ENCODE measurements at regions not wholly inside any gene's neighbourhood (a gene's known extent, or its start where the extent isn't known, plus 50 kb on each side); places are given as distances from the start of the nearest gene placed in this dataset.
A peak's percentile ranks its signal among the peaks of the same experiment; 100 is the strongest.

DNA sequence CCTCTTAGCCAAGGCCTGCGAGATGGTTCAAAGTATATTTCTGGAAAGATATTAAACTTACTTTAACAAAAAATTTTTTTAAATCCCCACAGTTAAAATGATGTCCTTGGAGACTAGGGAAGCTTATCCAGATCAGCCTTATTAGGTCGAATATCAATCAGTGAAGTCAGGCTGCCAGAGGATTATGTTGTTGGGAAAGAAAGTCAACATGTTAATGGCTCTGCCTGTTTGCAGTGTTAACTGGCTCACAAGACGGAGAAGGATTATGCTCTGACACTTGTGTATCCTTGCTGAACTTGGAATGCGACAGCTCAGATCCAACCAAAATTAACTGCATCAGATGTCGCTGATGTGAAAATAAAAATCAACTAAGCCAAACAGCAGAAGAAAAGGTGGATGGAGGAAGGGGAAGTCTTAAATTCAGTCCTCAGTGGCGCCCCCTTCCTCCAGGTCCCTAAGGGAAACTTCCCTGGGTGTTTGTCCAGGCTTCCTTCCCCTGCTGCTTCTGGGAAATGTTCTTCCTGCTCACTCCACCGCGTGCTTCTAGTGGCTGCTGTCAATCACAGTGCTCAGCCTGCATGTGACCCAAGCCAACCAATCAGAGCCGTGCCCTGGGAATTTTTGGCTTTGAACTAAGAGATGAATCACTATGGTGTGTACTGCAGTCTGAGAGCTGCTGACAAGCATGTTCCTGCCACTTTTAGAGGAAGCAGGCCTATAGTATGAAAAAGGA is 690.4 kb upstream of the NRP1 start:
- no peak overlapping the region for H4K91ac ChIP-seq (replicated peaks; ENCODE audit: insufficient read length, low read length)
- no peak overlapping the region for H4K5ac ChIP-seq (ENCODE audit: insufficient read length, low read depth, low read length)
- H3K23me2 ChIP-seq (ENCODE audit: low read depth, low read length): no peaks in the 10 kb centered on the region
- H3K23ac ChIP-seq (ENCODE audit: insufficient read length): no peak overlapping the region
- no peak overlapping the region for H3K4ac ChIP-seq (replicated peaks; ENCODE audit: insufficient read length, low read depth, low read length)
- no peaks in the 10 kb centered on the region for H4K20me1 ChIP-seq (replicated peaks in 1 of 2; ENCODE audit: control insufficient read depth in 1 of 2, insufficient read depth in 2 of 2, low read length in 2 of 2)
- no peak overlapping the region for H3K4me2 ChIP-seq (ENCODE audit: insufficient read depth in 1 of 2, low read depth in 2 of 2, low read length in 2 of 2)
- H2BK20ac ChIP-seq (ENCODE audit: low read length): no peak overlapping the region
- H4K8ac ChIP-seq (ENCODE audit: extremely low read depth, insufficient read depth, low read length): no peak overlapping the region
- no peak overlapping the region for H2AFZ ChIP-seq (ENCODE audit: low read length)
- H2BK15ac ChIP-seq (ENCODE audit: low read length): 0 out of 2 replicates have a peak overlapping the region, but pooled peaks have one; percentile 19
- H3K27ac ChIP-seq (ENCODE audit: low read depth, low read length): no peak overlapping the region
- H2BK12ac ChIP-seq (ENCODE audit: low read depth, low read length): no peak overlapping the region
- no peak overlapping the region for H2AK5ac ChIP-seq (ENCODE audit: low read depth, low read length)
- no peaks in the 10 kb centered on the region for H3K79me1 ChIP-seq (ENCODE audit: low read depth, low read length)
- no peak overlapping the region for H3K14ac ChIP-seq (ENCODE audit: insufficient read length)
- H3K79me2 ChIP-seq (ENCODE audit: control insufficient read depth in 1 of 2, insufficient read depth in 2 of 2, low read length in 2 of 2): no peaks in the 10 kb centered on the region
- no peak overlapping the region for H3K56ac ChIP-seq (replicated peaks; ENCODE audit: insufficient read length, low read depth, low read length)
- H2BK120ac ChIP-seq (replicated peaks; ENCODE audit: low read depth, low read length): no peak overlapping the region
- DNase-seq (ENCODE audit: low read depth in 1 of 2, low spot score in 2 of 2) (peak in 1 of 2 experiments; percentile 62), FAIRE-seq (peak; percentile 24)
- no peak overlapping the region for H3K9ac ChIP-seq (replicated peaks in 1 of 4; ENCODE audit: extremely low read depth in 1 of 4, low read depth in 3 of 4, low read length in 3 of 4)
- POLR2A ChIA-PET (ENCODE audit: partially characterized antibody): no interaction called here
- no peaks in the 10 kb centered on the region for H3K9me3 ChIP-seq (ENCODE audit: insufficient read depth in 2 of 2, low read depth in 1 of 2, low read length in 1 of 2)
- H3K4me3 ChIP-seq (ENCODE audit: extremely low read depth in 1 of 4, insufficient read depth in 2 of 4, low read depth in 3 of 4, low read length in 4 of 4): no peak overlapping the region
- CTCF ChIA-PET (ENCODE audit: partially characterized antibody): interaction anchor here (0.6 to 3.0 kb wide), 10 partner anchors 10 to 647 kb away, joined by 3 to 11 read pairs (median 4); no protein-coding TSS in a partner anchor
- H3K27me3 ChIP-seq (replicated peaks in 1 of 4; ENCODE audit: control insufficient read depth in 3 of 4, extremely low read depth in 1 of 4, insufficient read depth in 3 of 4, low read length in 3 of 4): no peaks in the 10 kb centered on the region
- no peaks in the 10 kb centered on the region for H3K36me3 ChIP-seq (ENCODE audit: control insufficient read depth in 2 of 4, insufficient read depth in 4 of 4, low read length in 3 of 4)
- H3K18ac ChIP-seq (ENCODE audit: extremely low read depth, low read length): no peak overlapping the region
- no peaks in the 10 kb centered on the region for H3K4me1 ChIP-seq (replicated peaks in 1 of 4; ENCODE audit: control insufficient read depth in 3 of 4, insufficient read depth in 4 of 4, low read length in 3 of 4)
- 85% methylated on average over 9 of the region's 9 CpGs; no CpG with 5 or more reads in 1 of the 2 experiments for WGBS, 2 experiments (ENCODE audit: extremely low coverage in 1 of 2, insufficient coverage in 1 of 2, insufficient read length in 1 of 2, insufficient replicate concordance in 2 of 2, low coverage in 1 of 2, low lambda C conversion rate in 2 of 2, missing lambda C conversion rate in 1 of 2)
- H2BK5ac ChIP-seq (ENCODE audit: low read depth, low read length): no peak overlapping the region
- TF ChIP-seq, protein P1, sequence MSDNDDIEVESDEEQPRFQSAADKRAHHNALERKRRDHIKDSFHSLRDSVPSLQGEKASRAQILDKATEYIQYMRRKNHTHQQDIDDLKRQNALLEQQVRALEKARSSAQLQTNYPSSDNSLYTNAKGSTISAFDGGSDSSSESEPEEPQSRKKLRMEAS (IDR thresholded peaks at IDR 0.05): peak; percentile 72
- TF ChIP-seq EGR1 (IDR thresholded peaks at IDR 0.05; ENCODE audit: borderline replicate concordance, low read depth, low read length) (no peak), TAF1 (IDR thresholded peaks at IDR 0.05; ENCODE audit: low read depth, low read length) (no peak), RAD21 (IDR thresholded peaks at IDR 0.05 in 1 of 2, conservative IDR thresholded peaks at IDR 0.05 in 1 of 2; ENCODE audit: low read depth in 2 of 2, low read length in 2 of 2) (peak; percentile 47 to 56), ASH2L (IDR thresholded peaks at IDR 0.05; ENCODE audit: low read length) (no peak), MAFK (IDR thresholded peaks at IDR 0.05; ENCODE audit: low read depth, low read length) (no peak), TEAD4 (IDR thresholded peaks at IDR 0.05; ENCODE audit: low read depth, low read length) (no peak)
- TF ChIP-seq, protein P2, sequence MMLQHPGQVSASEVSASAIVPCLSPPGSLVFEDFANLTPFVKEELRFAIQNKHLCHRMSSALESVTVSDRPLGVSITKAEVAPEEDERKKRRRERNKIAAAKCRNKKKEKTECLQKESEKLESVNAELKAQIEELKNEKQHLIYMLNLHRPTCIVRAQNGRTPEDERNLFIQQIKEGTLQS (IDR thresholded peaks at IDR 0.05; ENCODE audit: insufficient read depth, low read depth, low read length): 0 out of 2 replicates have a peak, but pooled peaks have one; percentile 31
- TF ChIP-seq, protein P3, sequence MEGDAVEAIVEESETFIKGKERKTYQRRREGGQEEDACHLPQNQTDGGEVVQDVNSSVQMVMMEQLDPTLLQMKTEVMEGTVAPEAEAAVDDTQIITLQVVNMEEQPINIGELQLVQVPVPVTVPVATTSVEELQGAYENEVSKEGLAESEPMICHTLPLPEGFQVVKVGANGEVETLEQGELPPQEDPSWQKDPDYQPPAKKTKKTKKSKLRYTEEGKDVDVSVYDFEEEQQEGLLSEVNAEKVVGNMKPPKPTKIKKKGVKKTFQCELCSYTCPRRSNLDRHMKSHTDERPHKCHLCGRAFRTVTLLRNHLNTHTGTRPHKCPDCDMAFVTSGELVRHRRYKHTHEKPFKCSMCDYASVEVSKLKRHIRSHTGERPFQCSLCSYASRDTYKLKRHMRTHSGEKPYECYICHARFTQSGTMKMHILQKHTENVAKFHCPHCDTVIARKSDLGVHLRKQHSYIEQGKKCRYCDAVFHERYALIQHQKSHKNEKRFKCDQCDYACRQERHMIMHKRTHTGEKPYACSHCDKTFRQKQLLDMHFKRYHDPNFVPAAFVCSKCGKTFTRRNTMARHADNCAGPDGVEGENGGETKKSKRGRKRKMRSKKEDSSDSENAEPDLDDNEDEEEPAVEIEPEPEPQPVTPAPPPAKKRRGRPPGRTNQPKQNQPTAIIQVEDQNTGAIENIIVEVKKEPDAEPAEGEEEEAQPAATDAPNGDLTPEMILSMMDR (IDR thresholded peaks at IDR 0.05; ENCODE audit: control extremely low read depth in 1 of 3, insufficient read depth in 1 of 3, low read depth in 1 of 3, low read length in 3 of 3): peak in 2 of 3 experiments; percentile 50 to 60; a peak in 3 of 4 replicates

Measured in H1 (cell line).